PC-3 (cell line): ENCODE measurements at regions not wholly inside any gene's neighbourhood (a gene's known extent, or its start where the extent isn't known, plus 50 kb on each side); places are given as distances from the start of the nearest gene placed in this dataset.

Experiments used
- EZH2 ChIP-seq: fragments of 300-600 bp; sonication (generic); IDR thresholded peaks from one replicate; pipeline ENCODE4 v1.6.1; 2017; ENCODE audit warnings: antibody characterized with exemption, mild to moderate bottlenecking, low read length; ENCODE audit not compliant: unreplicated experiment
- EZH2phosphoT487 ChIP-seq: fragments of 300-600 bp; sonication (generic); IDR thresholded peaks from 2 replicates; pipeline ENCODE4 v1.6.1; 2018; ENCODE audit warnings: mild to moderate bottlenecking, antibody characterized with exemption, low read length, borderline replicate concordance
- TF ChIP-seq, protein P1 (sequence below): fragments of 300-600 bp; sonication (generic); conservative IDR thresholded peaks from 2 replicates; pipeline ENCODE4 v1.5.1; 2017; ENCODE audit warnings: antibody characterized with exemption, low read depth, mild to moderate bottlenecking, low read length

DNA sequence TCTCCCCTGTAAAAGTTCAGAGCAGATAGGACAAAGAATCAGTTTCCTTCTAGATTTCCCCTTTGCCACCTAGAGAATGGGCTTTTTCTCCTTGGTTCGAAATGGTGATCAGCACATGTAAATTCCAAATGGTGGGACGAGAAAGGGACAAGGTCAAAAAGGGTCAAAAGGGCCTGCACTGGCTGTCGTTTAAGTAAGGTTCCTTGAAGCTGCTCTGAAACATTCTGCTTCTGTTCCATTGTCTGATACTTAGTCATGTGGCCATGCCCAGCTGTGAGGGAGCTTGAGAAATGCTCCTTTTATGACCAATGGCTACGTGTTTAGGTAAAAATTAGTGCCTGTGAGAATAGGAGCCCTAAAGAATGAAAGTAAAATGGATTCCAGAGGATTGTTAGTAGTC is 165.9 kb upstream of the CENPE start:
- TF ChIP-seq, protein P1, sequence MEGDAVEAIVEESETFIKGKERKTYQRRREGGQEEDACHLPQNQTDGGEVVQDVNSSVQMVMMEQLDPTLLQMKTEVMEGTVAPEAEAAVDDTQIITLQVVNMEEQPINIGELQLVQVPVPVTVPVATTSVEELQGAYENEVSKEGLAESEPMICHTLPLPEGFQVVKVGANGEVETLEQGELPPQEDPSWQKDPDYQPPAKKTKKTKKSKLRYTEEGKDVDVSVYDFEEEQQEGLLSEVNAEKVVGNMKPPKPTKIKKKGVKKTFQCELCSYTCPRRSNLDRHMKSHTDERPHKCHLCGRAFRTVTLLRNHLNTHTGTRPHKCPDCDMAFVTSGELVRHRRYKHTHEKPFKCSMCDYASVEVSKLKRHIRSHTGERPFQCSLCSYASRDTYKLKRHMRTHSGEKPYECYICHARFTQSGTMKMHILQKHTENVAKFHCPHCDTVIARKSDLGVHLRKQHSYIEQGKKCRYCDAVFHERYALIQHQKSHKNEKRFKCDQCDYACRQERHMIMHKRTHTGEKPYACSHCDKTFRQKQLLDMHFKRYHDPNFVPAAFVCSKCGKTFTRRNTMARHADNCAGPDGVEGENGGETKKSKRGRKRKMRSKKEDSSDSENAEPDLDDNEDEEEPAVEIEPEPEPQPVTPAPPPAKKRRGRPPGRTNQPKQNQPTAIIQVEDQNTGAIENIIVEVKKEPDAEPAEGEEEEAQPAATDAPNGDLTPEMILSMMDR: no peak
- no peak for TF ChIP-seq EZH2
- TF ChIP-seq EZH2phosphoT487: no peak
